GM12878 (cell line): ENCODE measurements at regions not wholly inside any gene's neighbourhood (a gene's known extent, or its start where the extent isn't known, plus 50 kb on each side); places are given as distances from the start of the nearest gene placed in this dataset.

ENCODE experiments used
- ATAC-seq: fragments of 200-7000 bp; cut with Tn5 transposase; 3 replicates; pipeline ENCODE4 v1.9.1; 2020; ENCODE audit warnings: mild to moderate bottlenecking, moderate library complexity
- BruUV-seq: library from RNA; stranded (reverse); fragments of 400-500 nt; replicated peaks from 2 replicates; lab custom pipeline; 2021; lab: Mats Ljungman, UMichigan
- CTCF ChIA-PET: fragments of 300-600 bp; sonication (Branson Sonifier 250); formaldehyde crosslinking; extraction: SDS; loops from one replicate; lab custom pipeline; 2021; ENCODE audit warnings: inconsistent platforms; lab: Yijun Ruan, JAX
- POLR2A ChIA-PET: fragments of 350-600 bp; formaldehyde crosslinking; extraction: SDS; loops from one replicate; lab custom pipeline; 2021; ENCODE audit warnings: inconsistent platforms; lab: Charles Lee
- RAD21 ChIA-PET: fragments of 300-600 bp; sonication (Branson Sonifier 250); formaldehyde crosslinking; loops from one replicate; lab custom pipeline; 2023; ENCODE audit warnings: antibody characterized with exemption; ENCODE audit not compliant: unreplicated experiment; lab: Charles Lee
- SMC1A ChIA-PET: fragments of 300-600 bp; sonication (Branson Sonifier 250); formaldehyde crosslinking; loops from one replicate; lab custom pipeline; 2023; ENCODE audit not compliant: unreplicated experiment, uncharacterized antibody; lab: Charles Lee
- DNase-seq: peaks from one replicate; pipeline ENCODE4 v3.0.0-alpha.2; 2011; ENCODE audit warnings: low read depth, low spot score
- FAIRE-seq: peaks from 3 replicates; lab custom pipeline; 2011; peaks lifted over from hg19 to GRCh38; lab: Jason Lieb, UNC
- H2AFZ ChIP-seq: 2 replicates; pipeline ENCODE4 v1.6.0; 2011; ENCODE audit warnings: low read depth, low read length, control low read depth; ENCODE audit not compliant: control insufficient read depth
- H3K27ac ChIP-seq: 2 replicates; pipeline ENCODE4 v1.5.1; 2011; ENCODE audit warnings: control low read depth; ENCODE audit not compliant: control insufficient read depth, insufficient read depth
- H3K27me3 ChIP-seq, 2 experiments: replicated peaks in 1 of 2; 2 replicates each; pipeline versions ENCODE4 v1.6.0 to v1.6.1; 2011; ENCODE audit warnings: low read length in 1 of 2; ENCODE audit not compliant: control insufficient read depth in 2 of 2, insufficient read depth in 2 of 2
- H3K36me3 ChIP-seq, 2 experiments: 2 replicates each; pipeline ENCODE4 v1.5.1; 2011; ENCODE audit warnings: low read length in 1 of 2; ENCODE audit not compliant: control insufficient read depth in 2 of 2, insufficient read depth in 2 of 2
- H3K4me1 ChIP-seq: 2 replicates; pipeline ENCODE4 v1.6.1; 2011; ENCODE audit warnings: mild to moderate bottlenecking, low read length, moderate library complexity, mixed read lengths; ENCODE audit not compliant: control insufficient read depth, insufficient read depth
- H3K4me2 ChIP-seq: 2 replicates; pipeline ENCODE4 v1.6.0; 2011; ENCODE audit warnings: control low read depth; ENCODE audit not compliant: control insufficient read depth, insufficient read depth
- H3K4me3 ChIP-seq: fragments of 200-600 bp; sonication (generic); 2 replicates; pipeline ENCODE4 v1.5.1; 2016
- H3K79me2 ChIP-seq: 2 replicates; pipeline ENCODE4 v1.6.0; 2011; ENCODE audit warnings: low read length; ENCODE audit not compliant: control insufficient read depth, insufficient read depth
- H3K9ac ChIP-seq: 2 replicates; pipeline ENCODE4 v1.8.0; 2011; ENCODE audit warnings: low read length, control low read depth, mixed read lengths; ENCODE audit not compliant: control insufficient read depth, insufficient read depth
- H3K9me3 ChIP-seq: replicated peaks from 3 replicates; pipeline ENCODE4 v1.5.1; 2011; ENCODE audit warnings: mild to moderate bottlenecking, low read length; ENCODE audit not compliant: control insufficient read depth, insufficient read depth
- H4K20me1 ChIP-seq: 2 replicates; pipeline ENCODE4 v1.6.0; 2011; ENCODE audit not compliant: control insufficient read depth, insufficient read depth
- ATF7 ChIP-seq: fragments of 450-650 bp; IDR thresholded peaks from 2 replicates; pipeline ENCODE4 v1.6.1; 2016; ENCODE audit warnings: low read depth, mild to moderate bottlenecking
- BHLHE40 ChIP-seq, 2 experiments: fragments of 450-650 bp in 1 of 2; IDR thresholded peaks; 2 replicates each; pipeline ENCODE4 v1.6.1; 2011 to 2017; ENCODE audit warnings: low read depth in 2 of 2, borderline replicate concordance in 1 of 2, improper control_type of control experiment in 1 of 2, low read length in 1 of 2, mild to moderate bottlenecking in 1 of 2
- BRCA1 ChIP-seq: IDR thresholded peaks from 2 replicates; pipeline ENCODE4 v1.6.1; 2011; ENCODE audit warnings: low read depth, low read length, improper control_type of control experiment
- CHD1 ChIP-seq: IDR thresholded peaks from 2 replicates; pipeline ENCODE4 v1.6.1; 2012; ENCODE audit warnings: low read depth, low read length, improper control_type of control experiment
- IKZF1 ChIP-seq: fragments of 450-650 bp; conservative IDR thresholded peaks from 2 replicates; pipeline ENCODE4 v1.6.1; 2017; ENCODE audit warnings: antibody characterized with exemption, mild to moderate bottlenecking
- KLF5 ChIP-seq: fragments of 450-650 bp; IDR thresholded peaks from 2 replicates; pipeline ENCODE4 v1.6.1; 2014; ENCODE audit warnings: mild to moderate bottlenecking; ENCODE audit not compliant: partially characterized antibody
- LARP7 ChIP-seq: fragments of 450-650 bp; IDR thresholded peaks from 2 replicates; pipeline ENCODE4 v1.6.1; 2017; ENCODE audit warnings: mild to moderate bottlenecking
- PRDM15 ChIP-seq: fragments of 450-650 bp; formaldehyde crosslinking; IDR thresholded peaks from 2 replicates; pipeline ENCODE4 v1.4.0; 2020; ENCODE audit warnings: mild to moderate bottlenecking, moderate library complexity
- SIX5 ChIP-seq: IDR thresholded peaks from 2 replicates; pipeline ENCODE4 v1.6.1; 2011; ENCODE audit warnings: mild to moderate bottlenecking, low read depth, low read length, moderate library complexity; ENCODE audit not compliant: severe bottlenecking
- SMC3 ChIP-seq: IDR thresholded peaks from 2 replicates; pipeline ENCODE4 v1.6.1; 2011; ENCODE audit warnings: low read length, improper control_type of control experiment, borderline replicate concordance
- TBL1XR1 ChIP-seq: IDR thresholded peaks from 2 replicates; pipeline ENCODE4 v1.6.1; 2012; ENCODE audit warnings: low read depth, low read length, improper control_type of control experiment
- TCF12 ChIP-seq: IDR thresholded peaks from 2 replicates; pipeline ENCODE4 v1.6.1; 2011; ENCODE audit warnings: low read depth, mild to moderate bottlenecking, low read length
- WGBS: methylation state at CpG from one replicate; pipeline ENCODE4 v1.1.6; 2016; ENCODE audit warnings: low lambda C conversion rate; ENCODE audit not compliant: insufficient replicate concordance, insufficient coverage; ENCODE audit errors: missing lambda C conversion rate; 5-methylcytosine and 5-hydroxymethylcytosine counted together
- in situ Hi-C: fragments of 300-500 bp; cut with MboI; formaldehyde crosslinking; loops from 9 replicates; pipeline ENCODE4 v1.14.3; 2018; ENCODE audit warnings: mixed read lengths
- intact Hi-C: fragments of 100-400 bp; cut with micrococcal nuclease; formaldehyde crosslinking; loops from one replicate; pipeline ENCODE4 v1.14.2; 2022; ENCODE audit not compliant: unreplicated experiment

GRCh38 chr3:87349833-87350232 lies 73.4 kb upstream of the POU1F1 start (continued):
- TF ChIP-seq SIX5 (no peak), TBL1XR1 (no peak), CHD1 (no peak), IKZF1 (no peak)

GRCh38 chr3:87336761-87337160 lies 60.4 kb upstream of the POU1F1 start:
- Histone ChIP-seq H3K4me2 (no peak overlapping the region), H3K27ac (no peak overlapping the region), H3K4me1 (no peaks in the 10 kb centered on the region), H3K79me2 (no peaks in the 10 kb centered on the region), H3K36me3 (no peaks in the 10 kb centered on the region), H3K9ac (no peak overlapping the region), H2AFZ (no peak overlapping the region), H3K4me3 (no peak overlapping the region), H3K27me3 (no peaks in the 10 kb centered on the region), H3K9me3 (no peaks in the 10 kb centered on the region), H4K20me1 (no peaks in the 10 kb centered on the region)
- in situ Hi-C loops (no loop called here), intact Hi-C loops (no loop called here)
- ChIA-PET CTCF (interaction anchor here (0.8 to 1.1 kb wide), 2 partner anchors 14 to 665 kb away, joined by 3 to 4 read pairs; no protein-coding TSS in a partner anchor), RAD21 (no interaction called here), SMC1A (interaction anchor here (0.7 kb wide), 1 partner anchor 629 kb away, joined by 3 read pairs; no protein-coding TSS in a partner anchor), POLR2A (no interaction called here)
- no peak for ATAC-seq
- BruUV-seq = no TSS peak
- TF ChIP-seq BRCA1 (no peak), ATF7 (no peak)
- no peak for DNase-seq
- FAIRE-seq = no peak

GRCh38 chr3:87335931-87336330 lies 59.5 kb upstream of the POU1F1 start:
- 0% methylated on average over 1 of the region's 1 CpG for WGBS
- Histone ChIP-seq H3K9me3 (no peaks in the 10 kb centered on the region), H3K27me3 (no peaks in the 10 kb centered on the region), H3K27ac (no peak overlapping the region), H2AFZ (no peak overlapping the region), H3K9ac (no peak overlapping the region), H3K4me3 (no peak overlapping the region), H3K79me2 (no peaks in the 10 kb centered on the region), H3K36me3 (no peaks in the 10 kb centered on the region), H4K20me1 (no peaks in the 10 kb centered on the region), H3K4me2 (no peak overlapping the region), H3K4me1 (no peaks in the 10 kb centered on the region)
- in situ Hi-C loops = no loop called here
- TF ChIP-seq IKZF1 (no peak), PRDM15 (CRISPR knock-in tag) (no peak), SMC3 (no peak), KLF5 (no peak), BHLHE40 (IDR thresholded peaks at IDR 0.05; ENCODE audit: borderline replicate concordance in 1 of 2, low read depth in 2 of 2, low read length in 1 of 2) (no peak), TCF12 (no peak), LARP7 (no peak)
- ATAC-seq = no peak
- intact Hi-C loops = no loop called here
- no peak for FAIRE-seq
- ChIA-PET CTCF (interaction anchor here (0.9 kb wide), 1 partner anchor 15 kb away, joined by 3 read pairs; no protein-coding TSS in a partner anchor), SMC1A (interaction anchor here (0.7 to 1.2 kb wide), 2 partner anchors 10 to 628 kb away, joined by 3 read pairs; no protein-coding TSS in a partner anchor), POLR2A (no interaction called here), RAD21 (no interaction called here)
- BruUV-seq = no TSS peak
- no peak for DNase-seq
